HEK293T (cell line): ENCODE measurements at regions not wholly inside any gene's neighbourhood (a gene's known extent, or its start where the extent isn't known, plus 50 kb on each side); places are given as distances from the start of the nearest gene placed in this dataset.

ENCODE experiments used
- CTBP1 ChIP-seq: fragments of 450-650 bp; IDR thresholded peaks from 2 replicates; pipeline ENCODE4 v1.6.1; 2016; ENCODE audit warnings: borderline replicate concordance
- ELF4 ChIP-seq: fragments of 450-650 bp; IDR thresholded peaks from 2 replicates; pipeline ENCODE4 v1.6.1; 2017; ENCODE audit warnings: antibody characterized with exemption
- FOXA1 ChIP-seq: fragments of 450-650 bp; IDR thresholded peaks from 2 replicates; pipeline ENCODE4 v1.6.1; 2016; ENCODE audit warnings: mild to moderate bottlenecking
- FOXK2 ChIP-seq: fragments of 450-650 bp; IDR thresholded peaks from 2 replicates; pipeline ENCODE4 v1.6.1; 2016; ENCODE audit warnings: mild to moderate bottlenecking
- FOXM1 ChIP-seq: fragments of 450-650 bp; IDR thresholded peaks from 2 replicates; pipeline ENCODE4 v1.6.1; 2017; ENCODE audit warnings: mild to moderate bottlenecking, borderline replicate concordance
- HDGF ChIP-seq: fragments of 450-650 bp; IDR thresholded peaks from 2 replicates; pipeline ENCODE4 v1.6.1; 2017; ENCODE audit warnings: antibody characterized with exemption, borderline replicate concordance
- SP1 ChIP-seq: fragments of 450-650 bp; IDR thresholded peaks from 2 replicates; pipeline ENCODE4 v1.6.1; 2017
- ZNF384 ChIP-seq: fragments of 450-650 bp; IDR thresholded peaks from 2 replicates; pipeline ENCODE4 v1.6.1; 2016
- TF ChIP-seq, protein P1 (sequence below): fragments of 450-650 bp; IDR thresholded peaks from 2 replicates; pipeline ENCODE4 v1.6.1; 2016

GRCh38 chr20:30816182-30816645 lies 441.2 kb upstream of the DEFB115 start:
- no peak for TF ChIP-seq SP1
- no peak for TF ChIP-seq FOXA1
- TF ChIP-seq FOXK2, result no peak
- TF ChIP-seq HDGF, result no peak
- TF ChIP-seq, protein P1, sequence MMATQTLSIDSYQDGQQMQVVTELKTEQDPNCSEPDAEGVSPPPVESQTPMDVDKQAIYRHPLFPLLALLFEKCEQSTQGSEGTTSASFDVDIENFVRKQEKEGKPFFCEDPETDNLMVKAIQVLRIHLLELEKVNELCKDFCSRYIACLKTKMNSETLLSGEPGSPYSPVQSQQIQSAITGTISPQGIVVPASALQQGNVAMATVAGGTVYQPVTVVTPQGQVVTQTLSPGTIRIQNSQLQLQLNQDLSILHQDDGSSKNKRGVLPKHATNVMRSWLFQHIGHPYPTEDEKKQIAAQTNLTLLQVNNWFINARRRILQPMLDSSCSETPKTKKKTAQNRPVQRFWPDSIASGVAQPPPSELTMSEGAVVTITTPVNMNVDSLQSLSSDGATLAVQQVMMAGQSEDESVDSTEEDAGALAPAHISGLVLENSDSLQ, result no peak
- no peak for TF ChIP-seq FOXM1
- no peak for TF ChIP-seq ELF4
- TF ChIP-seq ZNF384, result no peak
- no peak for TF ChIP-seq CTBP1
